ENCODE measurements at regions not wholly inside any gene's neighbourhood (a gene's known extent, or its start where the extent isn't known, plus 50 kb on each side); places are given as distances from the start of the nearest gene placed in this dataset.

DNA sequence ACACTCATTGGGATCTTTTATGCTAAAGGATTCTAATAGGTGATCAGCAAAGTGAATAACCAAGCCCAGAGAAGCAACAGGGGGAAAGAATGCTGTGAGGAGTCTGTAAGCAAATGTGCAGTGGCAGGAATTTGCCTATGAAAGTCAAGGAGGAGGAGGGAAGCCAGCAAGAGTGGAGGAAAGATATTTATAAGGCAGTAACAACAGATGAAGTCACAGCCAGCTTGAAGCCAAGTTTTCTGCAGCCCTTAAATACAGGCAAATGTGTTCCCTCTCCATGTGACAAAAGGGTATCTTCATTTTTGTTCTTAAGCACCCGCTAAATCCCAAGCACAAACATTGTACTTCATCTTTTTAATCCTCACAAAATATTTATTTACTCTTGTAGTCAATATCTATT lies 275.0 kb upstream of the CLNK start:
- TF ChIP-seq MAFK (IDR thresholded peaks at IDR 0.05; ENCODE audit: low read depth, low read length) (no peak), CTCF (IDR thresholded peaks at IDR 0.05; ENCODE audit: control extremely low read depth in 1 of 3, insufficient read depth in 1 of 3, low read depth in 1 of 3, low read length in 3 of 3) (no peak), TCF12 (IDR thresholded peaks at IDR 0.05; ENCODE audit: low read depth, low read length) (no peak), ZNF274 (IDR thresholded peaks at IDR 0.05; ENCODE audit: borderline replicate concordance, extremely low read depth, low read length) (no peak)

All from H1 (cell line).